CD14-positive monocyte (primary cell): ENCODE measurements at regions not wholly inside any gene's neighbourhood (a gene's known extent, or its start where the extent isn't known, plus 50 kb on each side); places are given as distances from the start of the nearest gene placed in this dataset.

Source experiments
- DNase-seq, 3 donors: peaks; one replicate each; pipeline ENCODE4 v3.0.0-alpha.2; 2011 to 2022
- H2AFZ ChIP-seq: 2 replicates; pipeline ENCODE4 v1.6.0; 2012; ENCODE audit warnings: mild to moderate bottlenecking, low read depth, low read length, inconsistent platforms; ENCODE audit not compliant: insufficient read depth, poor library complexity, severe bottlenecking
- H3K27ac ChIP-seq, 2 donors: 1 replicate in 1 of 2; 2 replicates in 1 of 2; pipeline ENCODE4 v1.5.1; 2012 to 2013; ENCODE audit warnings: low read length in 2 of 2, control low read depth in 1 of 2, inconsistent platforms in 1 of 2, low read depth in 1 of 2, mild to moderate bottlenecking in 1 of 2
- H3K27me3 ChIP-seq, 2 donors: one replicate each; pipeline versions ENCODE4 v1.6.0 to v1.6.1; 2011 to 2013; ENCODE audit warnings: low read length in 2 of 2; ENCODE audit not compliant: control insufficient read depth in 2 of 2, insufficient read depth in 2 of 2
- H3K36me3 ChIP-seq, 2 donors: replicated peaks in 1 of 2; 1 replicate in 1 of 2; 2 replicates in 1 of 2; pipeline versions ENCODE4 v1.5.1 to v1.6.1; 2012 to 2013; ENCODE audit warnings: low read length in 2 of 2, control low read depth in 1 of 2, inconsistent platforms in 1 of 2, mild to moderate bottlenecking in 1 of 2; ENCODE audit not compliant: insufficient read depth in 2 of 2, control insufficient read depth in 1 of 2
- H3K4me1 ChIP-seq, 2 donors: 1 replicate in 1 of 2; 2 replicates in 1 of 2; pipeline versions ENCODE4 v1.5.1 to v1.6.1; 2012 to 2013; ENCODE audit warnings: low read length in 2 of 2, control low read depth in 1 of 2, inconsistent platforms in 1 of 2, mild to moderate bottlenecking in 1 of 2, moderate library complexity in 1 of 2; ENCODE audit not compliant: insufficient read depth in 2 of 2, control insufficient read depth in 1 of 2
- H3K4me2 ChIP-seq: replicated peaks from 2 replicates; pipeline ENCODE3; 2012; ENCODE audit warnings: low read length, moderate library complexity, mild to moderate bottlenecking; ENCODE audit not compliant: poor library complexity, severe bottlenecking; ENCODE audit errors: extremely low read depth
- H3K4me3 ChIP-seq, 3 experiments: fragments of 200-600 bp in 1 of 3; sonication (generic) in 1 of 3; replicated peaks in 1 of 3; 1 replicate in 2 of 3; 2 replicates in 1 of 3; pipeline ENCODE4 v1.5.1; 2011 to 2013; ENCODE audit warnings: low read length in 3 of 3, mild to moderate bottlenecking in 3 of 3, control low read depth in 2 of 3, low read depth in 2 of 3, inconsistent platforms in 1 of 3, moderate library complexity in 1 of 3
- H3K79me2 ChIP-seq: 2 replicates; pipeline ENCODE4 v1.6.0; 2012; ENCODE audit warnings: mild to moderate bottlenecking, control low read depth, inconsistent platforms, low read length, moderate library complexity; ENCODE audit not compliant: insufficient read depth
- H3K9ac ChIP-seq: 2 replicates; pipeline ENCODE4 v1.6.0; 2017; ENCODE audit warnings: low read length, mild to moderate bottlenecking; ENCODE audit not compliant: insufficient read depth, poor library complexity, severe bottlenecking
- H3K9me3 ChIP-seq, 2 donors: replicated peaks in 1 of 2; 1 replicate in 1 of 2; 2 replicates in 1 of 2; pipeline versions ENCODE4 v1.5.1 to v1.6.1; 2012 to 2013; ENCODE audit warnings: low read length in 2 of 2, control low read depth in 1 of 2; ENCODE audit not compliant: control insufficient read depth in 1 of 2, insufficient read depth in 1 of 2
- H4K20me1 ChIP-seq: 2 replicates; pipeline ENCODE4 v1.6.0; 2012; ENCODE audit warnings: mild to moderate bottlenecking, low read length, control low read depth, moderate library complexity; ENCODE audit not compliant: insufficient read depth
- H3K27ac Mint-ChIP-seq, 7 donors: one replicate each; pipeline ENCODE4 v1.8.0; 2020; ENCODE audit warnings: mild to moderate bottlenecking in 7 of 7, mixed read lengths in 7 of 7, moderate library complexity in 6 of 7, inconsistent platforms in 2 of 7
- H3K27me3 Mint-ChIP-seq, 3 donors: one replicate each; pipeline ENCODE4 v1.8.0; 2021 to 2022; ENCODE audit warnings: low read depth in 3 of 3, mild to moderate bottlenecking in 3 of 3, mixed read lengths in 3 of 3, moderate library complexity in 3 of 3, inconsistent platforms in 1 of 3
- H3K36me3 Mint-ChIP-seq, 2 donors: one replicate each; pipeline ENCODE4 v1.8.0; 2020; ENCODE audit warnings: mixed read lengths in 2 of 2, inconsistent platforms in 1 of 2, mild to moderate bottlenecking in 1 of 2
- H3K4me1 Mint-ChIP-seq: one replicate; pipeline ENCODE4 v1.8.0; 2020; ENCODE audit warnings: mild to moderate bottlenecking, mixed read lengths
- H3K4me3 Mint-ChIP-seq, 2 donors: one replicate each; pipeline ENCODE4 v1.8.0; 2020; ENCODE audit warnings: mild to moderate bottlenecking in 2 of 2, mixed read lengths in 2 of 2, moderate library complexity in 1 of 2
- H3K9me3 Mint-ChIP-seq, 7 donors: one replicate each; pipeline ENCODE4 v1.8.0; 2020 to 2022; ENCODE audit warnings: mixed read lengths in 7 of 7, mild to moderate bottlenecking in 6 of 7, moderate library complexity in 6 of 7, inconsistent platforms in 2 of 7
- CTCF ChIP-seq: fragments of 200-600 bp; IDR thresholded peaks from one replicate; pipeline ENCODE4 v1.8.0; 2022; ENCODE audit warnings: antibody characterized with exemption, mild to moderate bottlenecking
- WGBS: methylation state at CpG from one replicate; pipeline ENCODE4 v1.1.5; 2013; ENCODE audit warnings: missing lambda C conversion rate; ENCODE audit not compliant: insufficient coverage; 5-methylcytosine and 5-hydroxymethylcytosine counted together
- intact Hi-C, 2 donors: fragments of 100-400 bp; cut with micrococcal nuclease; formaldehyde crosslinking; loops; one replicate each; pipeline versions ENCODE4 v1.15.0 to v1.15.1; 2023

GRCh38 chr5:175380701-175381100 lies 63.3 kb downstream of the DRD1 start:
- no peak overlapping the region for H3K27ac ChIP-seq
- Mint-ChIP-seq H3K4me1 (no peaks in the 10 kb centered on the region), H3K27me3 (peaks cover 3 to 10% (median 8%) of the 10 kb centered on the region in 3 donors), H3K9me3 (peaks cover 0 to 3% (median 1%) of the 10 kb centered on the region in 7 donors), H3K4me3 (no peak overlapping the region), H3K36me3 (no peaks in the 10 kb centered on the region), H3K27ac (no peak overlapping the region)
- intact Hi-C loops: no loop called here
- no peak for DNase-seq
- H3K79me2 ChIP-seq: no peaks in the 10 kb centered on the region
- no peaks in the 10 kb centered on the region for H4K20me1 ChIP-seq
- H3K9me3 ChIP-seq: no peaks in the 10 kb centered on the region
- H3K27me3 ChIP-seq: no peaks in the 10 kb centered on the region
- no peak for TF ChIP-seq CTCF
- H3K9ac ChIP-seq: no peak overlapping the region
- no peak overlapping the region for H3K4me2 ChIP-seq
- no peaks in the 10 kb centered on the region for H3K36me3 ChIP-seq
- WGBS: no CpG with 5 or more reads among the region's 2 CpGs
- H3K4me1 ChIP-seq: no peaks in the 10 kb centered on the region
- no peak overlapping the region for H3K4me3 ChIP-seq
- no peak overlapping the region for H2AFZ ChIP-seq

DNA sequence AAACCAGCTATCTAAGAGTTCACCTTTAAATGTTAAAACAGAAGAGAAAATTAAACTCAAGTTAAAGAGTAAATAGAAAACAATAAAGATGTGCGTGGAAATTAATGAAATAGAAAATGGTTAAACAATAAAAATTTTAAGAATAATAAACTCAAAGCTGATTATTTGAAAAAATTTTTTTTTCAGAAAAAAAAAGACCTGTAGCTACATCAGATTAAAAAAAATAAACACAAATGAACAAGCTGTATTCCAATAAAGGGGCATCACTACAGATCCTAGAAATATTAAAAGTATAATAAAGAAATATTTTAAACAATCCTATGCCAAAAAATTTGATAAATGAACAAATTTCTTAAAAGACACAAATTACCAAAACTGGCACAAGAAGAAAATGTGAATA lies 64.1 kb downstream of the DRD1 start:
- H3K79me2 ChIP-seq: no peaks in the 10 kb centered on the region
- no peaks in the 10 kb centered on the region for H4K20me1 ChIP-seq
- no peak overlapping the region for H3K9ac ChIP-seq
- no peak for TF ChIP-seq CTCF
- no peak overlapping the region for H3K4me3 Mint-ChIP-seq
- H3K4me3 ChIP-seq: no peak overlapping the region
- H3K9me3 ChIP-seq: no peaks in the 10 kb centered on the region
- H3K36me3 Mint-ChIP-seq: no peaks in the 10 kb centered on the region
- H3K9me3 Mint-ChIP-seq: peaks cover 0 to 3% (median 1%) of the 10 kb centered on the region in 7 donors
- no peak overlapping the region for H3K4me2 ChIP-seq
- no CpG with 5 or more reads among the region's 1 CpG for whole genome bisulfite sequencing
- intact Hi-C loops: no loop called here
- H3K36me3 ChIP-seq: no peaks in the 10 kb centered on the region
- H3K27me3 Mint-ChIP-seq: peaks cover 3 to 10% (median 9%) of the 10 kb centered on the region in 3 donors
- H3K27ac ChIP-seq: no peak overlapping the region
- no peak overlapping the region for H2AFZ ChIP-seq
- H3K27me3 ChIP-seq: no peaks in the 10 kb centered on the region
- no peaks in the 10 kb centered on the region for H3K4me1 ChIP-seq
- DNase-seq: no peak
- H3K4me1 Mint-ChIP-seq: no peaks in the 10 kb centered on the region
- peak overlapping the region in 1 of 7 donors; percentile 12 for H3K27ac Mint-ChIP-seq
